IMR-90 (cell line): ENCODE measurements at regions not wholly inside any gene's neighbourhood (a gene's known extent, or its start where the extent isn't known, plus 50 kb on each side); places are given as distances from the start of the nearest gene placed in this dataset.

ENCODE experiments used
- ATAC-seq: fragments of 200-7000 bp; cut with Tn5 transposase; 2 replicates; pipeline ENCODE4 v1.9.1; 2020; ENCODE audit warnings: low read depth, mild to moderate bottlenecking, moderate library complexity
- BruUV-seq: library from RNA; stranded (reverse); fragments of 400-500 nt; replicated peaks from 2 replicates; lab custom pipeline; 2021; lab: Mats Ljungman, UMichigan
- CTCF ChIA-PET: fragments of 300-600 bp; formaldehyde crosslinking; extraction: SDS; loops from one replicate; lab custom pipeline; 2021; ENCODE audit warnings: antibody characterized with exemption; lab: Yijun Ruan, JAX
- POLR2A ChIA-PET: fragments of 300-600 bp; sonication (Branson Sonifier 250); formaldehyde crosslinking; loops from one replicate; lab custom pipeline; 2022; ENCODE audit warnings: antibody characterized with exemption; ENCODE audit not compliant: unreplicated experiment; lab: Charles Lee
- DNase-seq: peaks from one replicate; pipeline ENCODE4 v3.0.0; 2013
- H2AFZ ChIP-seq: replicated peaks from 2 replicates; pipeline ENCODE3; 2013; ENCODE audit warnings: low read length, mild to moderate bottlenecking; ENCODE audit not compliant: poor library complexity
- H2AK5ac ChIP-seq: 2 replicates; pipeline ENCODE4 v1.6.1; 2013; ENCODE audit warnings: low read depth, low read length, inconsistent platforms
- H2AK9ac ChIP-seq: replicated peaks from 2 replicates; pipeline ENCODE3; 2013; ENCODE audit warnings: mild to moderate bottlenecking, low read depth, low read length, moderate library complexity; ENCODE audit not compliant: poor library complexity
- H2BK120ac ChIP-seq: 2 replicates; pipeline ENCODE4 v1.6.1; 2013; ENCODE audit warnings: low read depth, low read length, inconsistent platforms
- H2BK15ac ChIP-seq: 3 replicates; pipeline ENCODE4 v1.6.1; 2013; ENCODE audit warnings: low read depth, low read length, inconsistent platforms
- H2BK20ac ChIP-seq: 2 replicates; pipeline ENCODE4 v1.6.1; 2013; ENCODE audit warnings: low read depth, mild to moderate bottlenecking, inconsistent platforms, low read length, moderate library complexity
- H2BK5ac ChIP-seq: 2 replicates; pipeline ENCODE4 v1.6.1; 2013; ENCODE audit warnings: mild to moderate bottlenecking, low read depth, low read length, inconsistent platforms; ENCODE audit not compliant: poor library complexity, severe bottlenecking
- H3K14ac ChIP-seq: replicated peaks from 2 replicates; pipeline ENCODE4 v1.6.1; 2013; ENCODE audit warnings: low read depth, low read length, inconsistent platforms
- H3K18ac ChIP-seq: 2 replicates; pipeline ENCODE4 v1.6.1; 2013; ENCODE audit warnings: low read depth, low read length, control low read depth
- H3K23ac ChIP-seq: 2 replicates; pipeline ENCODE4 v1.6.1; 2013; ENCODE audit warnings: low read depth, low read length, inconsistent platforms
- H3K27ac ChIP-seq: 2 replicates; pipeline ENCODE4 v1.5.1; 2013; ENCODE audit warnings: mild to moderate bottlenecking, control low read depth, low read length; ENCODE audit not compliant: insufficient read depth
- H3K27me3 ChIP-seq: 2 replicates; pipeline ENCODE4 v1.6.1; 2013; ENCODE audit warnings: low read length; ENCODE audit not compliant: control insufficient read depth, insufficient read depth
- H3K36me3 ChIP-seq: 2 replicates; pipeline ENCODE4 v1.6.1; 2013; ENCODE audit warnings: low read length, mixed read lengths; ENCODE audit not compliant: control insufficient read depth, insufficient read depth
- H3K4ac ChIP-seq: 2 replicates; pipeline ENCODE4 v1.6.1; 2013; ENCODE audit warnings: low read depth, low read length, inconsistent platforms
- H3K4me1 ChIP-seq: 2 replicates; pipeline ENCODE4 v1.6.1; 2013; ENCODE audit warnings: low read length, mixed read lengths; ENCODE audit not compliant: control insufficient read depth, insufficient read depth
- H3K4me2 ChIP-seq: 2 replicates; pipeline ENCODE4 v1.6.1; 2013; ENCODE audit warnings: low read depth, mild to moderate bottlenecking, control low read depth, low read length, moderate library complexity
- H3K4me3 ChIP-seq: 2 replicates; pipeline ENCODE4 v1.5.1; 2013; ENCODE audit warnings: low read depth, mild to moderate bottlenecking, control low read depth, low read length, moderate library complexity; ENCODE audit not compliant: insufficient read depth
- H3K56ac ChIP-seq: 2 replicates; pipeline ENCODE4 v1.6.1; 2013; ENCODE audit warnings: low read length, inconsistent platforms; ENCODE audit not compliant: insufficient read depth; ENCODE audit errors: extremely low read depth
- H3K79me1 ChIP-seq, 2 experiments: 2 replicates each; pipeline ENCODE4 v1.6.1; 2013; ENCODE audit warnings: low read length in 2 of 2, inconsistent platforms in 1 of 2, low read depth in 1 of 2
- H3K9ac ChIP-seq: 2 replicates; pipeline ENCODE4 v1.6.1; 2013; ENCODE audit warnings: low read depth, low read length, control low read depth
- H3K9me1 ChIP-seq: 2 replicates; pipeline ENCODE4 v1.6.1; 2013; ENCODE audit warnings: low read length, inconsistent platforms; ENCODE audit not compliant: insufficient read depth
- H3K9me3 ChIP-seq: 2 replicates; pipeline ENCODE4 v1.6.1; 2013; ENCODE audit warnings: low read length; ENCODE audit not compliant: control insufficient read depth, insufficient read depth
- H4K20me1 ChIP-seq: 2 replicates; pipeline ENCODE4 v1.6.1; 2013; ENCODE audit warnings: low read length, inconsistent platforms; ENCODE audit not compliant: insufficient read depth
- H4K5ac ChIP-seq: 2 replicates; pipeline ENCODE4 v1.6.1; 2013; ENCODE audit warnings: mild to moderate bottlenecking, low read depth, low read length, control low read depth
- H4K8ac ChIP-seq, 2 experiments: 2 replicates each; pipeline ENCODE4 v1.6.1; 2013; ENCODE audit warnings: low read depth in 2 of 2, low read length in 2 of 2, control low read depth in 1 of 2, inconsistent platforms in 1 of 2
- H4K91ac ChIP-seq: 2 replicates; pipeline ENCODE4 v1.6.1; 2013; ENCODE audit warnings: low read depth, low read length, inconsistent platforms; ENCODE audit not compliant: insufficient read depth
- BHLHE40 ChIP-seq: fragments of 150-350 bp; IDR thresholded peaks from 2 replicates; pipeline ENCODE4 v1.6.1; 2016; ENCODE audit warnings: mild to moderate bottlenecking, low read depth, low read length
- CEBPB ChIP-seq: IDR thresholded peaks from 2 replicates; pipeline ENCODE4 v1.6.1; 2012; ENCODE audit warnings: low read depth, low read length, improper control_type of control experiment
- CHD1 ChIP-seq: IDR thresholded peaks from 2 replicates; pipeline ENCODE4 v1.6.1; 2012; ENCODE audit warnings: low read depth, low read length, improper control_type of control experiment
- CTCF ChIP-seq: conservative IDR thresholded peaks from 2 replicates; pipeline ENCODE4 v1.5.1; 2012; ENCODE audit warnings: mild to moderate bottlenecking, low read depth, low read length, improper control_type of control experiment
- ELK1 ChIP-seq: fragments of 150-350 bp; IDR thresholded peaks from 2 replicates; pipeline ENCODE4 v1.6.1; 2016; ENCODE audit warnings: low read depth, mild to moderate bottlenecking, low read length, moderate library complexity, borderline replicate concordance
- FOS ChIP-seq: fragments of 150-350 bp; IDR thresholded peaks from 2 replicates; pipeline ENCODE4 v1.6.1; 2016; ENCODE audit warnings: low read depth, low read length
- MAFK ChIP-seq: IDR thresholded peaks from 2 replicates; pipeline ENCODE4 v1.6.1; 2012; ENCODE audit warnings: low read depth, low read length, improper control_type of control experiment
- POLR2A ChIP-seq: IDR thresholded peaks from 2 replicates; pipeline ENCODE4 v1.6.1; 2012; ENCODE audit warnings: mild to moderate bottlenecking, low read depth, low read length
- RAD21 ChIP-seq: IDR thresholded peaks from 2 replicates; pipeline ENCODE4 v1.6.1; 2012; ENCODE audit warnings: low read length, improper control_type of control experiment
- RFX5 ChIP-seq: IDR thresholded peaks from 2 replicates; pipeline ENCODE4 v1.8.0; 2012; ENCODE audit warnings: low read depth, mild to moderate bottlenecking, low read length, moderate library complexity
- USF2 ChIP-seq: fragments of 150-350 bp; IDR thresholded peaks from 2 replicates; pipeline ENCODE4 v1.6.1; 2017; ENCODE audit warnings: mild to moderate bottlenecking, antibody characterized with exemption, low read length, low read depth
- whole genome bisulfite sequencing, 2 experiments: methylation state at CpG; one replicate each; pipeline versions ENCODE4 v1.1.5 to v1.1.7; 2013; ENCODE audit warnings: missing lambda C conversion rate in 2 of 2; ENCODE audit not compliant: insufficient read length in 1 of 2; ENCODE audit errors: extremely low coverage in 2 of 2; 5-methylcytosine and 5-hydroxymethylcytosine counted together
- dilution Hi-C: fragments of 300-500 bp; cut with HindIII; formaldehyde crosslinking; loops from one replicate; pipeline ENCODE4 v1.14.3; 2018; ENCODE audit warnings: low sequenced_read_pairs; ENCODE audit not compliant: unreplicated experiment
- in situ Hi-C: fragments of 300-500 bp; cut with MboI; formaldehyde crosslinking; loops from 3 replicates; pipeline ENCODE4 v1.14.3; 2019; ENCODE audit warnings: low sequenced_read_pairs, inconsistent platforms, mixed read lengths
- intact Hi-C: fragments of 100-400 bp; cut with micrococcal nuclease; formaldehyde crosslinking; loops from 2 replicates; pipeline ENCODE4 v1.10.0; 2022

- TF ChIP-seq ELK1, result no peak
These were observed 428.8 kb upstream of the C2CD4B start (continued) for GRCh38 chr15:62593681-62594399.

DNA sequence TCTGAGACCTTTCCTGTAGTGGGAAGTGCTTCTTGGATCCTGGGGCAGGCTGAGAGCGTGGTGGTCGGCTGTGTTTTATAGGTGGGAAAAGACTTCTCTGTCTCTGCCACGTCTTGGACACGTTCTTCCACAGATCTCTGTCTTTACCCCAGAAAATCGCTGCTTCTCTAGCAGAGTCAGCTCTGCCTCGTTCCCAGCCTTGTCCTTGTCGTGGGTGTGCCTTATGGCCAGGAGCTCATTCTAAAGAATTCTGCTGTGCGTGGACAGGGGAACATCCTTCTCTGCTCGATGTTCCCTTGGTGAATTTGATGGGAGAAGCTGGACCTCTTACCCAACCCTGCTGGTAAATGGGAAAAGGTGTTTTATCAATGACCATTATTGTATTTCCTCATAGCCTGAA is 433.1 kb upstream of the C2CD4B start:
- H3K18ac ChIP-seq, result no peak overlapping the region
- dilution Hi-C loops, result no loop called here
- H2BK5ac ChIP-seq, result no peak overlapping the region
- intact Hi-C loops, result no loop called here
- H3K56ac ChIP-seq, result no peak overlapping the region
- H2BK20ac ChIP-seq, result no peak overlapping the region
- H3K9me1 ChIP-seq, result peaks cover 3% of the 10 kb centered on the region; the same call in 1 of the 2 replicates
- no TSS peak for BruUV-seq
- H3K27me3 ChIP-seq, result no peaks in the 10 kb centered on the region; the same call in 1 of the 2 replicates
- no peak overlapping the region for H3K14ac ChIP-seq
- no peak overlapping the region for H4K8ac ChIP-seq
- no peak overlapping the region for H2BK120ac ChIP-seq
- ChIA-PET POLR2A (no interaction called here), CTCF (no interaction called here)
- H4K5ac ChIP-seq, result no peak overlapping the region; the same call in 1 of the 2 replicates
- H3K4me3 ChIP-seq, result no peak overlapping the region
- H3K4me1 ChIP-seq, result peaks cover 5% of the 10 kb centered on the region; the same call in 1 of the 2 replicates
- H3K27ac ChIP-seq, result no peak overlapping the region
- H4K20me1 ChIP-seq, result no peaks in the 10 kb centered on the region
- WGBS, 2 experiments, result 100% methylated on average over 1 of the region's 9 CpGs; no CpG with 5 or more reads in 1 of the 2 experiments
- H3K4ac ChIP-seq, result no peak overlapping the region
- peaks cover 0 to 5% of the 10 kb centered on the region in 2 experiments; a peak in 2 of 4 replicates for H3K79me1 ChIP-seq
- H2BK15ac ChIP-seq, result peak overlapping the region; percentile 22; the same call in 1 of the 3 replicates
- ATAC-seq, result no peak
- no peak overlapping the region for H2AK9ac ChIP-seq
- H3K9me3 ChIP-seq, result no peaks in the 10 kb centered on the region
- H4K91ac ChIP-seq, result no peak overlapping the region
- in situ Hi-C loops, result no loop called here
- H2AFZ ChIP-seq, result no peak overlapping the region
- no peak for DNase-seq
- no peak overlapping the region for H3K23ac ChIP-seq
- H3K36me3 ChIP-seq, result no peaks in the 10 kb centered on the region
- 0 out of 2 replicates have a peak overlapping the region, but pooled peaks have one; percentile 14 for H2AK5ac ChIP-seq
- H3K4me2 ChIP-seq, result no peak overlapping the region
- H3K9ac ChIP-seq, result no peak overlapping the region
- TF ChIP-seq RFX5 (no peak), FOS (no peak), BHLHE40 (no peak), USF2 (no peak), POLR2A (no peak), CEBPB (no peak), ELK1 (no peak), CTCF (no peak), RAD21 (no peak), MAFK (no peak), CHD1 (no peak)
